WTC11 (cell line): ENCODE measurements at regions not wholly inside any gene's neighbourhood (a gene's known extent, or its start where the extent isn't known, plus 50 kb on each side); places are given as distances from the start of the nearest gene placed in this dataset.

Source experiments
- ATAC-seq: fragments of 200-7000 bp; cut with Tn5 transposase; 2 replicates; pipeline ENCODE4 v1.10.0; 2021; ENCODE audit warnings: mild to moderate bottlenecking, moderate library complexity
- CTCF ChIA-PET: fragments of 300-600 bp; sonication (Branson Sonifier 250); formaldehyde crosslinking; loops from one replicate; lab custom pipeline; 2021; ENCODE audit warnings: antibody characterized with exemption; lab: Charles Lee
- POLR2A ChIA-PET: fragments of 350-600 bp; sonication (Branson Sonifier 250); formaldehyde crosslinking; loops from one replicate; lab custom pipeline; 2021; ENCODE audit warnings: antibody characterized with exemption; lab: Charles Lee
- DNase-seq: peaks from one replicate; pipeline ENCODE4 v3.0.0; 2021; ENCODE audit warnings: low spot score
- H3K27ac Mint-ChIP-seq: 2 replicates; pipeline ENCODE4 v1.8.0; 2021; ENCODE audit warnings: mixed read lengths
- H3K27me3 Mint-ChIP-seq: 2 replicates; pipeline ENCODE4 v1.8.0; 2021; ENCODE audit warnings: low read depth, mild to moderate bottlenecking, moderate library complexity, mixed read lengths
- H3K36me3 Mint-ChIP-seq: 2 replicates; pipeline ENCODE4 v1.8.0; 2021; ENCODE audit warnings: mixed read lengths
- H3K4me1 Mint-ChIP-seq: 2 replicates; pipeline ENCODE4 v1.8.0; 2022; ENCODE audit warnings: mixed read lengths
- H3K4me3 Mint-ChIP-seq: 2 replicates; pipeline ENCODE4 v1.8.0; 2021; ENCODE audit warnings: mild to moderate bottlenecking, moderate library complexity, mixed read lengths
- H3K9me3 Mint-ChIP-seq: 2 replicates; pipeline ENCODE4 v1.8.0; 2021; ENCODE audit warnings: mixed read lengths
- CBFB ChIP-seq: sonication (generic); formaldehyde crosslinking; IDR thresholded peaks from 2 replicates; pipeline ENCODE4 v1.8.1; 2022; ENCODE audit warnings: mild to moderate bottlenecking, low read depth, missing genetic modification reagents
- CDX4 ChIP-seq: fragments of 250-450 bp; sonication (Bioruptor Pico); IDR thresholded peaks from 2 replicates; pipeline ENCODE4 v1.9.0; 2021; ENCODE audit warnings: moderate library complexity, mild to moderate bottlenecking, inconsistent platforms, borderline replicate concordance
- ELF4 ChIP-seq: sonication (generic); formaldehyde crosslinking; IDR thresholded peaks from 2 replicates; pipeline ENCODE4 v1.8.1; 2022; ENCODE audit warnings: low read depth, mild to moderate bottlenecking, moderate library complexity, missing genetic modification reagents
- ESRRA ChIP-seq: sonication (generic); formaldehyde crosslinking; IDR thresholded peaks from 2 replicates; pipeline ENCODE4 v1.8.1; 2022; ENCODE audit warnings: mild to moderate bottlenecking, missing genetic modification reagents, borderline replicate concordance
- ETV6 ChIP-seq: sonication (generic); formaldehyde crosslinking; IDR thresholded peaks from 2 replicates; pipeline ENCODE4 v1.8.1; 2022; ENCODE audit warnings: mild to moderate bottlenecking, missing genetic modification reagents
- FOXJ3 ChIP-seq: sonication (generic); formaldehyde crosslinking; IDR thresholded peaks from 2 replicates; pipeline ENCODE4 v1.9.0; 2021; ENCODE audit warnings: missing genetic modification reagents, mild to moderate bottlenecking, borderline replicate concordance
- KAT7 ChIP-seq: sonication (generic); formaldehyde crosslinking; IDR thresholded peaks from 2 replicates; pipeline ENCODE4 v1.8.1; 2023; ENCODE audit warnings: missing genetic modification reagents, mild to moderate bottlenecking, borderline replicate concordance
- MAX ChIP-seq: sonication (generic); formaldehyde crosslinking; IDR thresholded peaks from 2 replicates; pipeline ENCODE4 v1.8.0; 2022; ENCODE audit warnings: mild to moderate bottlenecking, missing genetic modification reagents
- PRDM15 ChIP-seq: sonication (generic); formaldehyde crosslinking; IDR thresholded peaks from 2 replicates; pipeline ENCODE4 v1.8.0; 2022; ENCODE audit warnings: missing genetic modification reagents
- PRRX2 ChIP-seq: fragments of 250-450 bp; sonication (Bioruptor Pico); IDR thresholded peaks from 2 replicates; pipeline ENCODE4 v1.8.0; 2021; ENCODE audit warnings: mild to moderate bottlenecking
- RORB ChIP-seq: fragments of 250-450 bp; sonication (Bioruptor Pico); IDR thresholded peaks from 2 replicates; pipeline ENCODE4 v1.9.0; 2021; ENCODE audit warnings: mild to moderate bottlenecking
- TEAD1 ChIP-seq: sonication (generic); formaldehyde crosslinking; IDR thresholded peaks from 2 replicates; pipeline ENCODE4 v1.8.0; 2022; ENCODE audit warnings: mild to moderate bottlenecking, missing genetic modification reagents
- TP53 ChIP-seq: sonication (generic); formaldehyde crosslinking; IDR thresholded peaks from 2 replicates; pipeline ENCODE4 v1.8.1; 2023; ENCODE audit warnings: mild to moderate bottlenecking, missing genetic modification reagents
- ZMAT4 ChIP-seq: fragments of 250-450 bp; sonication (Bioruptor Pico); IDR thresholded peaks from 2 replicates; pipeline ENCODE4 v1.9.0; 2021; ENCODE audit warnings: mild to moderate bottlenecking
- ZNF138 ChIP-seq: sonication (generic); formaldehyde crosslinking; conservative IDR thresholded peaks from 2 replicates; pipeline ENCODE4 v1.8.1; 2022; ENCODE audit warnings: mild to moderate bottlenecking, moderate library complexity, missing genetic modification reagents
- ZNF232 ChIP-seq: sonication (generic); formaldehyde crosslinking; IDR thresholded peaks from 2 replicates; pipeline ENCODE4 v1.8.0; 2022; ENCODE audit warnings: mild to moderate bottlenecking, missing genetic modification reagents
- ZNF317 ChIP-seq: sonication (generic); formaldehyde crosslinking; IDR thresholded peaks from 2 replicates; pipeline ENCODE4 v1.8.1; 2023; ENCODE audit warnings: low read depth, mild to moderate bottlenecking, moderate library complexity, missing genetic modification reagents, borderline replicate concordance
- ZNF396 ChIP-seq: fragments of 250-450 bp; sonication (Bioruptor Pico); IDR thresholded peaks from 2 replicates; pipeline ENCODE4 v1.8.0; 2021; ENCODE audit warnings: mild to moderate bottlenecking, moderate library complexity, borderline replicate concordance
- ZNF671 ChIP-seq: fragments of 250-450 bp; sonication (Bioruptor Pico); IDR thresholded peaks from 2 replicates; pipeline ENCODE4 v1.8.0; 2021; ENCODE audit warnings: mild to moderate bottlenecking
- TF ChIP-seq, protein P1 (sequence below): sonication (generic); formaldehyde crosslinking; IDR thresholded peaks from 2 replicates; pipeline ENCODE4 v1.8.1; 2023; ENCODE audit warnings: mild to moderate bottlenecking, missing genetic modification reagents
- TF ChIP-seq, protein P2 (sequence below): sonication (generic); formaldehyde crosslinking; IDR thresholded peaks from 2 replicates; pipeline ENCODE4 v1.8.1; 2023; ENCODE audit warnings: mild to moderate bottlenecking, missing genetic modification reagents, moderate library complexity
- TF ChIP-seq, protein P3 (sequence below): sonication (generic); formaldehyde crosslinking; IDR thresholded peaks from 2 replicates; pipeline ENCODE4 v1.8.1; 2023; ENCODE audit warnings: mild to moderate bottlenecking, missing genetic modification reagents, borderline replicate concordance

DNA sequence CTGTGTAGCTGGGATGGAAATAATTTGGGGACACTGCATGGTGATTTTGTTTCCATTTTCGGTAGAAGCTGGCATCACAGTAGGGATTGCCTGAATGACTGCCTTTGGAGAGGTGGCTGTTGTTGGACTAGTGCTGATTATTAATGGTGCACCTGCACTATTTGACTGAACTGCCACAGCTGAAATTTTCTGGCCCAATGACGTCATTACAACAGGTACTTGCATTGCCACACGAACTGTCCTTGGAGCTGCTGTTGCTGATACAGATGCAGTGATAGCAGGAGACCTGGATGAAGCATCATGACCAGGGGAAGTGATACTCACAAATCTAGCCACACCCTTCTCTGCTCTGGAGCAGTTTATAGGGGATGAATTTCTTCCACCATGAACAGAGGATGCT is 95.6 kb upstream of the FOXC1 start:
- no peaks in the 10 kb centered on the region; the same call in 1 of the 2 replicates for H3K27me3 Mint-ChIP-seq

DNA sequence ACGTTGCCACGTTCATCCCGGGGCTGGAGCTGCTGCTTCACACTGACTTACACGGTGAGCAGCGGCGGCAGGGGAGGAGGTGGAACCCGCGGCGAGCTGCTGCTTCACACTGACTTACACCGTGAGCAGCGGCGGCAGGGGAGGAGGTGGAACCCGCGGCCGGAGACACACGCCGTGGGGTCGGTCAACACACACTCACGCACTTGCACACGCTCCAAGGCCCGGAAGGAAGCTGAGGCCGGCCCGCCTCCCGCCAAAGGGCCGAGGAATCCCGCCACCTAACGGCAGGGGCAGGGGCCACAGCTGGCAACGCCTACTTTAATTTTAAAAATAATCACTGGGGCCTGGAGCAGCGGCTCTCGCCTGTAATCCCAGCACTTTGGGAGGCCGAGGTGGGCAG is 94.4 kb upstream of the FOXC1 start:
- ATAC-seq (no peak), DNase-seq (no peak)
- Mint-ChIP-seq H3K9me3 (no peaks in the 10 kb centered on the region), H3K4me3 (no peak overlapping the region), H3K4me1 (peaks cover 14% of the 10 kb centered on the region), H3K27ac (no peak overlapping the region), H3K36me3 (no peaks in the 10 kb centered on the region), H3K27me3 (no peaks in the 10 kb centered on the region; the same call in 1 of the 2 replicates)
- TF ChIP-seq ETV6 (CRISPR knock-in tag), result no peak
- TF ChIP-seq TP53 (CRISPR knock-in tag), result no peak
- TF ChIP-seq FOXJ3 (CRISPR knock-in tag), result no peak
- TF ChIP-seq MAX (CRISPR knock-in tag), result no peak
- no peak for TF ChIP-seq PRDM15 (CRISPR knock-in tag)
- TF ChIP-seq ZMAT4 (CRISPR knock-in tag), result no peak
- no peak for TF ChIP-seq ZNF317 (CRISPR knock-in tag)
- TF ChIP-seq ESRRA (CRISPR knock-in tag), result no peak
- TF ChIP-seq ELF4 (CRISPR knock-in tag), result no peak
- TF ChIP-seq, protein P1, sequence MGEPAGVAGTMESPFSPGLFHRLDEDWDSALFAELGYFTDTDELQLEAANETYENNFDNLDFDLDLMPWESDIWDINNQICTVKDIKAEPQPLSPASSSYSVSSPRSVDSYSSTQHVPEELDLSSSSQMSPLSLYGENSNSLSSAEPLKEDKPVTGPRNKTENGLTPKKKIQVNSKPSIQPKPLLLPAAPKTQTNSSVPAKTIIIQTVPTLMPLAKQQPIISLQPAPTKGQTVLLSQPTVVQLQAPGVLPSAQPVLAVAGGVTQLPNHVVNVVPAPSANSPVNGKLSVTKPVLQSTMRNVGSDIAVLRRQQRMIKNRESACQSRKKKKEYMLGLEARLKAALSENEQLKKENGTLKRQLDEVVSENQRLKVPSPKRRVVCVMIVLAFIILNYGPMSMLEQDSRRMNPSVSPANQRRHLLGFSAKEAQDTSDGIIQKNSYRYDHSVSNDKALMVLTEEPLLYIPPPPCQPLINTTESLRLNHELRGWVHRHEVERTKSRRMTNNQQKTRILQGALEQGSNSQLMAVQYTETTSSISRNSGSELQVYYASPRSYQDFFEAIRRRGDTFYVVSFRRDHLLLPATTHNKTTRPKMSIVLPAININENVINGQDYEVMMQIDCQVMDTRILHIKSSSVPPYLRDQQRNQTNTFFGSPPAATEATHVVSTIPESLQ (CRISPR knock-in tag), result no peak
- no peak for TF ChIP-seq PRRX2
- no peak for TF ChIP-seq ZNF671
- TF ChIP-seq, protein P2, sequence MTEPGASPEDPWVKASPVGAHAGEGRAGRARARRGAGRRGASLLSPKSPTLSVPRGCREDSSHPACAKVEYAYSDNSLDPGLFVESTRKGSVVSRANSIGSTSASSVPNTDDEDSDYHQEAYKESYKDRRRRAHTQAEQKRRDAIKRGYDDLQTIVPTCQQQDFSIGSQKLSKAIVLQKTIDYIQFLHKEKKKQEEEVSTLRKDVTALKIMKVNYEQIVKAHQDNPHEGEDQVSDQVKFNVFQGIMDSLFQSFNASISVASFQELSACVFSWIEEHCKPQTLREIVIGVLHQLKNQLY, result no peak
- TF ChIP-seq ZNF138, result no peak
- TF ChIP-seq CDX4 (CRISPR knock-in tag), result no peak
- TF ChIP-seq CBFB (CRISPR knock-in tag), result no peak
- no peak for TF ChIP-seq TEAD1 (CRISPR knock-in tag)
- no peak for TF ChIP-seq RORB (CRISPR knock-in tag)
- TF ChIP-seq, protein P3, sequence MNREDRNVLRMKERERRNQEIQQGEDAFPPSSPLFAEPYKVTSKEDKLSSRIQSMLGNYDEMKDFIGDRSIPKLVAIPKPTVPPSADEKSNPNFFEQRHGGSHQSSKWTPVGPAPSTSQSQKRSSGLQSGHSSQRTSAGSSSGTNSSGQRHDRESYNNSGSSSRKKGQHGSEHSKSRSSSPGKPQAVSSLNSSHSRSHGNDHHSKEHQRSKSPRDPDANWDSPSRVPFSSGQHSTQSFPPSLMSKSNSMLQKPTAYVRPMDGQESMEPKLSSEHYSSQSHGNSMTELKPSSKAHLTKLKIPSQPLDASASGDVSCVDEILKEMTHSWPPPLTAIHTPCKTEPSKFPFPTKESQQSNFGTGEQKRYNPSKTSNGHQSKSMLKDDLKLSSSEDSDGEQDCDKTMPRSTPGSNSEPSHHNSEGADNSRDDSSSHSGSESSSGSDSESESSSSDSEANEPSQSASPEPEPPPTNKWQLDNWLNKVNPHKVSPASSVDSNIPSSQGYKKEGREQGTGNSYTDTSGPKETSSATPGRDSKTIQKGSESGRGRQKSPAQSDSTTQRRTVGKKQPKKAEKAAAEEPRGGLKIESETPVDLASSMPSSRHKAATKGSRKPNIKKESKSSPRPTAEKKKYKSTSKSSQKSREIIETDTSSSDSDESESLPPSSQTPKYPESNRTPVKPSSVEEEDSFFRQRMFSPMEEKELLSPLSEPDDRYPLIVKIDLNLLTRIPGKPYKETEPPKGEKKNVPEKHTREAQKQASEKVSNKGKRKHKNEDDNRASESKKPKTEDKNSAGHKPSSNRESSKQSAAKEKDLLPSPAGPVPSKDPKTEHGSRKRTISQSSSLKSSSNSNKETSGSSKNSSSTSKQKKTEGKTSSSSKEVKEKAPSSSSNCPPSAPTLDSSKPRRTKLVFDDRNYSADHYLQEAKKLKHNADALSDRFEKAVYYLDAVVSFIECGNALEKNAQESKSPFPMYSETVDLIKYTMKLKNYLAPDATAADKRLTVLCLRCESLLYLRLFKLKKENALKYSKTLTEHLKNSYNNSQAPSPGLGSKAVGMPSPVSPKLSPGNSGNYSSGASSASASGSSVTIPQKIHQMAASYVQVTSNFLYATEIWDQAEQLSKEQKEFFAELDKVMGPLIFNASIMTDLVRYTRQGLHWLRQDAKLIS (CRISPR knock-in tag), result no peak
- POLR2A ChIA-PET, result no interaction called here
- CTCF ChIA-PET, result interaction anchor here (0.9 to 4.5 kb wide), 5 partner anchors 8 to 96 kb away, joined by 3 to 23 read pairs (median 3); no protein-coding TSS in a partner anchor

More for the DNA sequence above, 95.6 kb upstream of the FOXC1 start:
- H3K4me1 Mint-ChIP-seq, result peaks cover 20% of the 10 kb centered on the region
- H3K4me3 Mint-ChIP-seq, result no peak overlapping the region
- TF ChIP-seq RORB (CRISPR knock-in tag), result no peak
- TF ChIP-seq ZMAT4 (CRISPR knock-in tag), result no peak
- no peak for TF ChIP-seq KAT7 (CRISPR knock-in tag)
- TF ChIP-seq ZNF232 (CRISPR knock-in tag), result no peak
- no peak for TF ChIP-seq ZNF396 (CRISPR knock-in tag)
- TF ChIP-seq ZNF317 (CRISPR knock-in tag), result no peak
- DNase-seq (no peak), ATAC-seq (no peak)
- H3K36me3 Mint-ChIP-seq, result 0 out of 2 replicates have a peak, but pooled peaks cover 4% of the 10 kb centered on the region
- CTCF ChIA-PET, result interaction anchor here (1.1 to 4.5 kb wide), 2 partner anchors 10 to 41 kb away, joined by 6 to 23 read pairs; no protein-coding TSS in a partner anchor
- H3K27ac Mint-ChIP-seq, result no peak overlapping the region
- POLR2A ChIA-PET, result no interaction called here
- peaks cover 8% of the 10 kb centered on the region for H3K9me3 Mint-ChIP-seq
